ENCODE measurements at regions not wholly inside any gene's neighbourhood (a gene's known extent, or its start where the extent isn't known, plus 50 kb on each side); places are given as distances from the start of the nearest gene placed in this dataset.

- TF ChIP-seq GATA2 (IDR thresholded peaks at IDR 0.05; ENCODE audit: low read depth, low read length) (no peak), GATA3 (IDR thresholded peaks at IDR 0.05; ENCODE audit: low read depth, low read length) (no peak)
These were observed 57.2 kb upstream of the COMTD1 start for GRCh38 chr10:75292794-75293445.
